HG02610 (cell line): ENCODE measurements at regions not wholly inside any gene's neighbourhood (a gene's known extent, or its start where the extent isn't known, plus 50 kb on each side); places are given as distances from the start of the nearest gene placed in this dataset.

Experiments used
- ATAC-seq: cut with Tn5 transposase; IDR thresholded peaks from one replicate; pipeline ENCODE4 v1.9.1; 2021; ENCODE audit warnings: mild to moderate bottlenecking, moderate library complexity; ENCODE audit not compliant: unreplicated experiment

DNA sequence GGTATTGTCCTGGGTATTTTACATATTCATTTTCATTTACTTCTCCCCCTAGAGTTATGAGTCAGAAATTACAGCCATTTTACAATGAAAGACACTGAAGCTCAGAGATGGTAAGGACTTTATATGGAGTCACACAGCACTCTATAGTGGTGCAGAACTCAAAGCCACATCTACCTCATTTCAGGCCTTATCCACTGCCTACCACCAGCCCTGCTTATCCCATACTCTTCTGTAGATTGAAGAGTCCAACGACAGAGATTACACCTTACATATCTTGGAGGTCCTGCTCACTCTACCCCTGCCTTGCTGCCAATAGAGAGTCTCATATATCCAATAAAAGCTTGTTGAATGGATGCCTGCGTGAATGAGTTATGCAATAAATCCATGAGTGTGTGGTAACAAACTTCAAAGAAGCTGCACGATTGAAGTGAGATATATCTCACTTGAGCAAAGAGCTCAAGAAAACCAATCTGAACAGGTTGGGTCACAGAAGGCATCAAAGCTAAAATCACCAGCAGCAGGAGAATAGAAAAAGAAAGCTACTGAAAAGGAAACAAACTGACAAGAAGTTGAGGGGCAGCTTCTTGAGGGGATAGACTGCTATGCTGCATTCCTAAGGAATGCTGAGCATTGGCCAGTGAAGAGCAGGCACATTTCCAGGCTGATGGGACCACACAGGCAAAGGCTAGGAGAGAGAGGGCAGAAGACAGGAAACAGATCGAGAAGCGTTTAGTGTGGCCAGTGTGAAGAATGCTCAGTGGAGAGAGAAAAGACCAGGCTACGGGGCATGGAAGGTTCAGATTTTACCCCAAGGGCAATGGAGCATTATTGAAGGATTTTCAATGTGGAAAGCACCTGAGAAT, 585.6 kb downstream of the DHX35 start:
- no peak for ATAC-seq

GRCh38 chr20:39541136-39541803, 579.1 kb downstream of the DHX35 start:
- ATAC-seq: no peak

DNA sequence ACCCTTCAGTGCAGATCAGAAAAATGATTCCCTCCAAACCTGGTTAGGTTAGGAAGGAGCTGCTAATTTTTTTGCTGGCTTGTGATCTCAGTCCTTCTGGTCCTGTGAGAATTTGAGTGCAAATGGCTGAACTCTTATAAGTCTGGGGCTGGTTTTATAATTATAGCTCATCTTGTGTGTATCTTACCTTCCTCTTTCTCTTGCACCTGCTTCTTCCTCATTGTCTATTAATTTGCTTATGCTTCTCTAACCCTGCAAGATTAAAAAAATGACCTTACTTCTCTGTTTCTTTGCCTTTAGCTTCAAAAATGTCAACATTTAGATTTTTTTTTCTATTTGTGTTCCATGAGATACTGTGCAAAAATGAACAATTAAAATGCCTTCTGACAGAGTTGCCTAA, 576.2 kb downstream of the DHX35 start:
- ATAC-seq: no peak

DNA sequence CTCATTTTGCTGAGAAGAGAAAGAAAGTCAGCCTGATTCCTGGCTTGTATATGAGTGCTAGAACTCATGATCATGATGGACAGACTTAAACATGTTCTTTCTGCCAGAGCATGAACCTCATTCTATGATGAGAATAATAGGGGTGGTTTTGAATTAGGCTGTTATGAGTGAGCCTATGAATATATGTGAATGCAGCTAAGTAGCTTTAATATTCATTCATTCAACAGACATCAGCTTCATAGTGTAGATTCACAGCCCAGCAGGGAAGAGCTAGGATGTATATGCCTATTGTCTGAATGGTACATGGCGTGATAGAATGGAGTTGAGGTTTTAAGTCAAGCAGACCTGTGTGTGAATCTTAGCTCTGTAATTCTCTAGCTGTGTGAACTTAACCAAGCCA, 573.2 kb downstream of the DHX35 start:
- no peak for ATAC-seq

DNA sequence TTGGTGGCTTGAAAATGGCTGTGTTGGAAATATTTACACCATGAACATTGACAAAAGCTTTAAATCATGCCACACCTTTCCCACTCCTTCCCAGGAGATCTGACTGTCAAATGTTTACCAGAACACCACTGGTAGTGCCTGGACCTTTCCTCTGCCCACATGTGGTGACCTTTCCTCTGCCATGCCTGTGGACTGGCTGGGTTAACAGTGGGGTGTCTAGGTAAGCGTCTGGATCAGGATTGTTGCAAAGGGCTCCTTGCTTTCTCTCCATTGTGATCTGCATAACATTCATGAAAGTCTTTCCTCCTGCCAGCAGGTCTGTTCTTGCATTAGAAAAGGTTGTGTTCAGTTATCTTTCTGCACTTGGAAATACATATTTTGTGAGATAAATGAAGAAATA, 572.7 kb downstream of the DHX35 start:
- no peak for ATAC-seq

GRCh38 chr20:39533858-39534257, 571.7 kb downstream of the DHX35 start:
- no peak for ATAC-seq

DNA sequence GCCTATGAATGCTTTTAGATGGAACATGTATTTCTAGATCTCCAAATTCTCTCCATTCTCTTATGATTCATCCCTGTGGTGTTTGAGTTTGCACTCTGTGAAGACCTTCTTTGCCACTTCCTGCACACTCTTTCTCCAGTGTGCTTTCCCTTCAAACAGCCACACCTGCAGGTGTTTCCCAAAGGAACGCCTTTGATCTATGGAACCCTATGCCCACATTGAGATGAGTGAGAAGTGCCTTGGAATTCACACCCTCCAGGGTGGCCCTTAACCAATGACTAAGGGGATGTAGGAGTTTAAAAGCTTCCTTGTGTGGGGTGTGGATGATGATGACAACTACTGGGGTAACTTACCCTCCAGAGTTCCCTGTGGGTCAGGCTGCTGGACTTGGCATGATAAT, 570.1 kb downstream of the DHX35 start:
- ATAC-seq: no peak

DNA sequence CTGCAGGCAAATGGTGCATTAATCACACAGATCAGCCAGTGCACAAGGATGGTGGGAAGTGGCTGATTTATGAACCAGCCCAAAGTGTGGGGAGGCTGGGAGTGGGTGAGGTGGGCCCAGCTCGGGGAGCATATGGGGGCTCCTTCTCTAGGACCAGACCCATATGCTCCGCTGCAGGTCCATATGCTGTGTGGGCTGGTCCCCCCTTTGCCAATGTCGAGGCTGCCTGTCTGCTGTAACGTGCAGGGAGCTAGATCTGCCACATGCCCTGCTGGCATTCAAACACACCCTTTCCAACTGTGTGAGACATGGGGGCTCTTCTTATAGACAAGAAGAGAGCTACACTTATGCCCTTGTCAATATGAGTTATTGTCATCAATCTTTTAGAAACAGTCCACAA, 566.3 kb downstream of the DHX35 start:
- ATAC-seq: no peak

DNA sequence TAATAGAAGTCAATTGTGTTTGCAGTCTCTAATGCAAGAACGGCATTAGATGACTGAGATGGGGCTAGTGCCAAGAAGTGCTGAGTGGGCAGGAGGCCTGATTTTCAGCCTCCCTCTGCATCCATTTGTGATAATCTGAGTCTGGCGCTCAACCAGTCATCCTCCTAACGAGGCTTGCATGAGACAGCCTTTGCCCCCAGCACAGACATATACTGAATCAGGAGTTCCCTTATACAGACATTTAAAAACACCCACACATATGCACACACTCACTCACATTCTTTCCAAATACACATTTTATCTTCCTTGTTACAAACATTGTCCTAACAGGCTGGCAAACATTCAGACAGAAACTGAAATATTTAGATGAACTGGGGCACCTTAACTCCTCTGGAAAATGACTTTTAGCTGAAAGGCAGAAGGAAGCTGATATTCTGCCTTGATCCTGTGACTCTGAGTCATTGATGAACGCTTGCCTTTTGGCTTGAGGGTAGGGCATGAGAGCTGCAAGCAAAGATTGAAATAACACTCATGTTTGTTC, 562.3 kb downstream of the DHX35 start:
- ATAC-seq: no peak

- no peak for ATAC-seq
Measured at GRCh38 chr20:39523405-39523804, 561.3 kb downstream of the DHX35 start.

GRCh38 chr20:39518654-39519053, 556.5 kb downstream of the DHX35 start:
- ATAC-seq: no peak

GRCh38 chr20:39516964-39517363, 554.8 kb downstream of the DHX35 start:
- ATAC-seq: no peak

GRCh38 chr20:39504710-39505094, 542.6 kb downstream of the DHX35 start:
- ATAC-seq: no peak

DNA sequence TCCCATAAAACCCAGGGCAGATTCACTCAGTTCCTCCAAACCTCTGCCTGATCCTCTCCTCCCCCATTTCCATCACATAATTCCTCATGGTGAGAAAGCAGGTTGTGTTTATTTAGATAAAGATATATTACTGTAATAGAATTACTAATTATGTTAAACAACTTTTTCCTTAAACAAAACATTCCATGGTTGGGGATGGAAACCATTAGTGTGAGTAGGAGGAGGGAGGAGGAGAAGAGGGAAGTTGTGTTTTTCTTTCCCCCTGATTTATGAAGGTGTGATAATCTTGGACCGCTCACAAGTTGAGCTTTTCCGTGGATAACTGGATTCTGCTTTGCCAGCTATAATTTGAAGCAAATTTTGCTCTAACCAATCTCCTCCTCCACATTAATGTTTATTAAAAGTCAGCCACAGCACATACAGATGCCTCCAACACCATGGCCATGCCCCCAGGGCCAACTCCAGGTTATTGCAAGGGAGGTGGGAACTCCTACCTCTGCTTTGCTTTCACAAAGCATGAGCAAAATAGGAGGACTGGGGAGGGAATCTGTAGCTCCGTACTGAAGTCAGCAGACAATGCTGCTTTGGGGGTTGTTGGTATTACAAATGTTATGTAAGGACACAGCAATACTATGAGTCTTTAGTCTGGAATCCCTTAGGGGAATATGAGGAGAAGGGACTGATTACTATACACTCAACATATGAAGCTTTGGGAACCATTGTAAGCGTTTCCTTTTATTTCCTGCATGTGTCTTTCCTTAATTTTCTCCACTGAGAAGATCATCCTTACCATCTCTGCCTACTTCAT, 542.0 kb downstream of the DHX35 start:
- ATAC-seq: no peak

GRCh38 chr20:39492223-39492797, 530.2 kb downstream of the DHX35 start:
- no peak for ATAC-seq

DNA sequence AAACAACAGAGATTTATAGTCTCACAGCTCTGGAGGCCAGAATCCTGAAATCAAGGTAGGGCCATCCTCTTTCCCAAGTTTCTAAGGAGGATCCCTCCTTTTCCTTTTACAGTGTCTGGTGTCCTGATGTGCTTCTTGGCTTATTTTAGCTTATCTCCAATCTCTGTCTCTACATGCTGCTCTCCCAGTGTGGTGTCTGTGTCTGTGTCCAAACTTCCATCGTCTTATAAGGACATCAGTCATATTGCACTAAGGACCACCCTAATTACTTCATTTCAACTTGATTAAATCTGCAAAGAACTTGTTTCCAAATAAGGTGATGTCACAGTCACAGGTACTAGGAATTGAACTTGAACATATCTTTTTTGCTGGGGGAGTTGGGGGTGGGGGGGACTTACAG, 529.6 kb downstream of the DHX35 start:
- ATAC-seq: no peak

GRCh38 chr20:39489986-39490560, 527.9 kb downstream of the DHX35 start:
- ATAC-seq: no peak

- ATAC-seq: no peak
Measured at GRCh38 chr20:39480276-39481043, 518.3 kb downstream of the DHX35 start.

DNA sequence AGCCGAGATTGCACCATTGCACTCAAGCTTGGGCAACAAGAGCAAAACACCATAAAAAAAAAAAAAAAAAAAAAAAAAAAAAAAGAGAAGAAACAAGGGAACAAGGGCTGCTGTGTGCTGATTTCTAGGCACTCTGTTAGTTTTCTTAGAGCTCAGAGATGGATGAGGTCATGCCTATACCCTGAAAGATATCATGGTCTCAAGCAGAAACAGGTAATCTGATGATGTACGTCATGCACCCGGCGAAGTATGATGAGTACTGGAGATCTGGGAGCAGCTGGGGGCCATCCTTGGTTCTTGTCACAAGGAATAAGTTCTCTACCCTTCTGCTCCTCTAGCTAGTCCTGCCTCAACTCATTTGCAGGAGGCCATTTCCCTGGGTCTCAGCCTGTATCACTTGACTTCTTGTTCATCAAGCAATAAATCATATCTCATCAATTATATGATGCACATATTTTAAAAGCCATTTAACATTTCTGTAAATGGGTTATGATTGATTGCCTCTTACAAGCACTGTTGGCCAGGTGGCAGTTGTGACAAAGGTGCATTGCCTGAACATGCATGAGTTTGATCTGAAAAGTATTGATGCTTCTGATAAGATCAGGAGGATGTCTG, 517.2 kb downstream of the DHX35 start:
- no peak for ATAC-seq
